Activated CD8-positive, alpha-beta memory T cell treated with anti-CD3 and anti-CD28 coated beads, Interleukin-2, amount 50 U/mL, for 48 hours (primary cell): ENCODE measurements at regions not wholly inside any gene's neighbourhood (a gene's known extent, or its start where the extent isn't known, plus 50 kb on each side); places are given as distances from the start of the nearest gene placed in this dataset.

Experiments used
- DNase-seq: peaks from one replicate; pipeline ENCODE4 v3.0.0-alpha.2; 2020

- no peak for DNase-seq
Observed at GRCh38 chr7:33729726-33730125, 175.6 kb upstream of the BMPER start.

DNA sequence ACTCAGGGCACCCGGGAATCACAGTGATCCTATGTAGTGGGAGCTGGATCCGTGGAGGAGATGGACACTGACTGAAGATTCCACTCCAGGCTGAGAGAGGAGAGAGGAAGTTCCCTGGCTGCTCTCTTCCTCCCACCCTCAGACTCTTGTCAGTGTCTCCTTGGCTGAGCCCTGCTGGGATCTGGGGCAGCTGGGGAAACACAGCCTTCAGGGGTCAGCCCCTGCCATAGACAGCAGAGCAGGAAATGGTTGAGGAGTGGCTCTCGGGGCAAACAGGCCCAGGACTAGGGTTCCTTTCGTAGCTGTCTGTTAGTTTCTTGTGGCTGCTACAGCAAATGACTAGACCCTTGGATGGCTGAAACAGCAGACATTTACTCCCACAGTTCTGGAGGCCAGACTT, 174.4 kb upstream of the BMPER start:
- no peak for DNase-seq

- no peak for DNase-seq
Observed at GRCh38 chr7:33731912-33732311, 173.4 kb upstream of the BMPER start.

DNA sequence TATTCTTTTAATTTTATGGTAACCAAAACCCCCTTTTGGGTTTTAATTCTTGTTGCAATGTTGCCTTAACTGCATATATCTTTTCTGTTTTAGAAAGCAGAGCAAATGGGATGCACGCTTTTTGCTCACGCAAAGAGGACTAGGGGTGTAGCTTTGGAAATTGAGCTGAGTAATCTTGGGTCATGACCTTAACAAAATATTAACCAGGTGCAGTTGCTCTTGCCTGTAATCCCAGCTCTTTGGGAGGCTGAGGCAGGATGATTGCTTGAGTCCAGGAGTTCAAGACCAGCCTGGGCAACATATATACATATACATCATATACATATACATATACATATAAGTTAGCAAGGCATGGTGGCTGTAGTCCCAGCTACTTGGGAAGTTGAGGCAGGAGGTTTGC, 172.9 kb upstream of the BMPER start:
- DNase-seq, result no peak

DNA sequence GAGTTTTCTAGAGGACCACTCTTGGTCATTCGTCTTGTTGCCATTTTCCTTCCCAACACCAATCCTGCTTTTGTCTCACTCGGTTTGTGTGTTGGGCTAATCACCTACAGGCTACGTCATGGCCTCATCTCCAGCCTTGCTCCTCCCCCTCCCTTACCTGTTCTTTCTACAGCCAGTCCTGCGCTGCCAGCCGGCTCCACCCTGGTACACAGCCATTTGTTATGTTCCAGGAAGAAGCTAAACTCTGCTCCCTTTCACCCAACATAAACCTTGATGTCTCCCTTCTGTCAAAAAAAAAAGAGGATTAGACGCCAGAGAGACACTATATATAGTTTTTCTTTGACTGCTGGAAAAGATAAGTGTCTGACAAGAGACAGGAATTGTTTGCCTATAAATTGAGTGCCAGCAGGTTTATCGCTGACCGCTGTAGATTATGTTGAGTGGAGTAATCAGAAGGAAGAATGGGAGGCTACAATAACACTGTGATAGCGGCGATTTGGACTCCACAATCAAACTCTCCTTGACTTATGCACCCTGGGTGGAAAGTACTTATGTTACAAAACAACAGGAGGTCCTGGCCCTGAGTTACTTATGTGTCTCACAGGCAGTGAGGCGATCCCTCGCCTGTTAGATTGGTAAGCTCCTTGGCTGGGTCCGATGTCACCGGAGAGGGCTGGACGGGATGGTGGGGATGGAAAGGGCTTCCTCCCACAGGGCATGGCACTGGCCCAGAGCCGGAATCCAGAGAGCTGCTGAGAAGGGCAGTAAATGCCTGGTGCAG, 171.3 kb upstream of the BMPER start:
- no peak for DNase-seq

- DNase-seq, result no peak
Observed at GRCh38 chr7:33735403-33735802, 169.9 kb upstream of the BMPER start.

DNA sequence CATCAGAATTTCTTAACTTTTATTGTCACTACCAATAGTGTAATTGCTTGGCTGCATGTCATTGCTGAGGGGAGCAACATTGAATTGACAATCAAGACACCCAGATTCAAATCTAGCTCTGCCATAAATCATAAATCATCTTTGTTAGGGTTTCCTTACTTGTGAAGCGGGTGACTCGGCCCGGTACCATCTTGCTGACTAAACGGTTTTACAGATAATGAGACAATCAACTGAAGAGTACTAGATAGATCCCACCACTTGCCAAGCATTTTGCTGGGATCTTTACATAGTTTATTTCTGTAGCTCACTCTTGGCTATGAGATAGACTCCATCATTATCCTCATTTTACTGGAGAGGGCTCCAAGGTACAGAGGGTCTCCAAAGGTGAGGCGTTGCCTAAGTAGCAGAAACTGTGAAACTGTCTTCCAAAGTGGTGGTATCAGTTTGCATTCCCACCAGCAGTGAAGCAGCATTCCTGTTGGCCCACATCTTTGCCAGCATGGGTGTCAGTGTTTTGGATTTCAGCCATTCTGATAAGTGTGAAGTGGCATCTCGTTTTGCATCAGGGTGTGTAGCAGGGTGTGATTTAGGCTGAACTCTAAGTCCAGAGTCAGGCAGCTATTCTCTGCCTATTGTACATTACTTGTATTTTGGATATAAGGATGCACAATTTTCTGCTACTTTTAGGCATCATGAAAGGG, 168.7 kb upstream of the BMPER start:
- no peak for DNase-seq

DNA sequence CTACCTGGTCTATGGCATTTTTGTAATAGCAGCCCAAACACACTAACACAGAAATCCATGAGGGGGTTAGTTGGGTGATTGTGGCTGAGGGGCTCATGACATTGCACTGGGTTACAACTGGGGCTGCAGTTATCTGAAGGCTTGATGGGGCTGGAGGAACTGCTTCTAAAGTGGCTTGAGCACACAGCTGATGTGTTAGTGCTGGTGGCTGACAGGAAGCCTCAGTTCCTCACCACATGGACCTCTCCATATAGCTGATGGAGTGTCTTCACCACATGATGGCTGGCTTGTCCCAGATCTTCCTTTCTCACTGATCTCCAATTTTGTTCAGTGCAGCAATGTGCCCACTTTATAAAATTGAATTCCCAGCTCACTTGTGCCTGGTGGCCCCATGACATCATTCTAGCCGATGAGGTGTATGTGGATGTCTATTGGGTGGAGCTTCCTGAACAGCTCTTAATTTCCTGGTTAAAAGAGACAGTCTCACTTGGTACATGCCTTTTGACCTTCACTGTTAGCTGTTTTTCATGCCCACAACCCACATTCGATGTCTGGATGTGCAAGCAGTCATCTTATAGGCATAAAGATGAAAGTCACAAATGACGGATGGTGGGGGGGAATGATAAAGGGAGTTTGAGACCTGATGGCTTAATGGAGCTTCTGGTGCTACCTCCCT, 166.9 kb upstream of the BMPER start:
- DNase-seq, result no peak

DNA sequence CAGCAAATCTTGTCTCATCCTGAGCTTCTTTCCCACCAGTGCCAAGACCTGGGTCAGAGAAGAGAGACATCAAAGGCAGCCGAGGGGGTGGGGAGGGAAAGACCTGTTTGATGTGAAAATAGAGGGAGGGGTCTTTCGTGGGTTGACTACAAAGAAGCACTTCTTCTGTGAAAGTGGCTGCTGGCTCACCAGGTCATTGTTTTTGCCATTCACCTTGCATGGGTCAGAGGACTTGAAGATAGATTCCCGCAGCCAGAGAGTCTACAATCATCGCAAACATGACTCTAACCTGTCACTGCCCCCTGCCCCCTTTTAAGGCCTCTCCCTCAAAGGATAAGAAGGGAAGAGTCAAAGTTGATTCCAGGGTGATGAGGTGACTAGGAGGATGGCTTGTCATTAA, 166.1 kb upstream of the BMPER start:
- DNase-seq, result no peak

DNA sequence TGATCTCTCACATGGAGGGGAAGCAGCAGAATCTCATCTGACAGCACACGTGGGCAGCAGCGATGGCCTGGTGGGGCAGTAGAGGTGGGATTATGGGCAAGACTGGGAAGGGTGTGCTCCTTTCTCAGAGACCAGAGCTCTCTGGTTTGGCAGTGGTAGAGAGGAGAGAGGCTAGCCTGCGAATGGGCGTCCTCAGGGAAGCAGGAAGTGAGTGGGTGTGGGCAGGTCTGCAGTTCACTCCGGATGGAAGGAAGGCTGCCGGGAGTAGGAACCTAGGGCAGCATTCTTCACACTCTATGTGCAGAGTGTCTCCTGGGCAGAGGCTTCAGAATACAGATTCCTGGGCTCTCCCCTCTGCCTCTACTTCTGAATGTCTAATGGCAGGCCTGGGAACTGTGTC, 162.8 kb upstream of the BMPER start:
- DNase-seq, result no peak

GRCh38 chr7:33742999-33743587, 162.2 kb upstream of the BMPER start:
- DNase-seq, result no peak

- DNase-seq, result no peak
Observed at GRCh38 chr7:33743594-33743993, 161.7 kb upstream of the BMPER start.

GRCh38 chr7:33744293-33745075, 160.9 kb upstream of the BMPER start:
- no peak for DNase-seq

DNA sequence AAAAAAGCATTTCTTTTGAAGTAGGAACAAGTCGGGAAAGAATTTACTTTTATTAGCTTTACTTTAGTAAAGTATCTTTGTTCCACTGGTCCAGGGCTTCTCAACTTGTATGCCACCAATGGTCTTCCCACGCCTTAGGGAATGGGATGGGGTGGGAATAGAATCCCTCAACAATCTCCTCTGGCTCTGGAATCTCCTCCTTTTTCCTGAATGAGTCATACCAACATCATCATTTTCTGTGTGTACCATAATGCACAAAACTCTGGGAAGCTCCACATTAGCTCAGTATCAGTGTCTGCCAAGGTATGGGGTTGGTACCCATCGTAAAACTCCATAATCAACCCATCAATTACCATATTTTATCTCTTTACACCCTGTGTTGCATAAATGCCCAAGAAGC, 159.4 kb upstream of the BMPER start:
- no peak for DNase-seq

- DNase-seq, result no peak
Observed at GRCh38 chr7:33748793-33749192, 156.5 kb upstream of the BMPER start.

DNA sequence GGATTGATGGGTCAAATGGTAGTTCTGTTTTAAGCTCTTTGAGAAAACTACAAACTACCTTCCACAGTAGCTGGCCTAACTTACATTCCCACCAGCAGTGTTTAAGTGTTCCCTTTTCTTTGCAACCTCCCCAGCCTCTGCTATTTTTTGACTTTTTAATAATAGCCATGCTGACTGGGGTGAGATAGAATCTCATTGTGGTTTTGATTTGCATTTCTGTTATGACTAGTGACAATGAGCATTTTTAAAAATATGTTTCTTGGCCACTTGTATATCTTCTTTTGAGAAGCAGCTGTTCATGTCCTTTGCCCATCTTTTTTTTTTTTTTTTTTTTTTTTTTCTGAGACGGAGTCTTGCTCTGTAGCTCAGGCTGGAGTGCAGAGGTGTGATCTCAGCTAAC, 155.2 kb upstream of the BMPER start:
- DNase-seq, result no peak

- DNase-seq, result no peak
Observed at GRCh38 chr7:33751443-33751842, 153.9 kb upstream of the BMPER start.

GRCh38 chr7:33753881-33754525, 151.3 kb upstream of the BMPER start:
- no peak for DNase-seq

DNA sequence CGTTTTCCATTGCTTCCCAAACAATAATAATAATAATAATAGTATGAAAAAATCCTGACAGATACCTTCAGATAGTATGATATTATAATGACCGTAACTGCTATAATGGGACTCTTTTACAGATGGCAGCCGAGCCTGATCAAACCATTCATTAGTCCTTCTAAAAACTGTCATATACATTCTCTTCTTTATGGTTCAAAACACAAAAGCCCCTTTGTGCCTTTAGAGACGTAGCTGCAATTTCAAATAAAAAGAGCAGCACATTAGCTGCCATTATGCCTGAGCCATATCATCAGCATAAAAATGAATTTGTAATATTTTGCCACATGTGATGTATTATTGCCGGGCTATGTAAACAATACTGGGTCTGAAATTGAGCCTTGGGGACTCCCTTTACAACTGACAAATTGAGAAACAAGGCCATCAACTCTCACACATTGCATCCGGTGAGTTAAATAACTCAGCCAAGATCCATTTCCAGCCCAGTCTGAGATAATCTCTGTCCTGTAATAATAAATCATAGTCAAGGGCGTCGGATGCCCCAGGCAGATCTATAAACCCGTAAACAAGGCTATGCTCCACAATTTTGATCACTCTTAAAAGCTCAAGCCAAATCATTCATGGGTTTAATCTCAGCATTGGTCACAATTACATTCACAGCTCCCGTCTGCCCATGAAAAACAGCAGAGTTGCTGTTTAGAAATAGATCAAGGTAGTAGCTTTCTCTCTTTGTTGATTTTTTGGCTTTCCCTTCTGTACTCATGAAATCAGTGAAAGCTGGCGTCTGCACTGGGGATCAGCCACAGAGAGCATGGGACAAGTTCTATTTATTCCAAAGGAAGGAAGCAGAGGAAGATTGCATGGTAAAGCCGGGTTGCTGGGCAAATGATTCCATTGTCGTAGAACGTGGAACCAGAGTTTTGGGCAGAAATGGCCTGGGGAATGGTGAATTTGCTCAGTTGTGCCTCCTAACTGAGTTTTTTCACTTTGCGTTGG, 150.1 kb upstream of the BMPER start:
- DNase-seq, result no peak

DNA sequence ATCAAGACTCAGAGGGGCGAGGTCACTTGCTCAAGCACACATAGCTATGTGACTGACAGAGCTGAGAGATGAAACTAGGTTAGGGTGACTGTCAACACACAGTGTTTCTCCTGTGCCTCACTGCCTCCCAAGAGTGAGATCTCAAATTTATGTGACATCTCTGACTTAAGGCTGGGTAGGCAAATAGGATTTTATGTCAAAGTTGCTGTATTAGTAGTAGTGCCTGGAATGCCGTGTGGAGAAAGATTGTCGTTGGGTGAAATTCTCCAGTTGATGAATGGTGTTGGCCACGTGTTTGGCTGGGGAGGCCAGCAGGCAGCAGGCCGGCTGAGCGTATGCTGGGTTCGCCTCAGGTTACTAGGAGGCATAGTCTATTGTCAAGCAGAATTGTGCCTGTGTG, 148.3 kb upstream of the BMPER start:
- DNase-seq, result no peak

DNA sequence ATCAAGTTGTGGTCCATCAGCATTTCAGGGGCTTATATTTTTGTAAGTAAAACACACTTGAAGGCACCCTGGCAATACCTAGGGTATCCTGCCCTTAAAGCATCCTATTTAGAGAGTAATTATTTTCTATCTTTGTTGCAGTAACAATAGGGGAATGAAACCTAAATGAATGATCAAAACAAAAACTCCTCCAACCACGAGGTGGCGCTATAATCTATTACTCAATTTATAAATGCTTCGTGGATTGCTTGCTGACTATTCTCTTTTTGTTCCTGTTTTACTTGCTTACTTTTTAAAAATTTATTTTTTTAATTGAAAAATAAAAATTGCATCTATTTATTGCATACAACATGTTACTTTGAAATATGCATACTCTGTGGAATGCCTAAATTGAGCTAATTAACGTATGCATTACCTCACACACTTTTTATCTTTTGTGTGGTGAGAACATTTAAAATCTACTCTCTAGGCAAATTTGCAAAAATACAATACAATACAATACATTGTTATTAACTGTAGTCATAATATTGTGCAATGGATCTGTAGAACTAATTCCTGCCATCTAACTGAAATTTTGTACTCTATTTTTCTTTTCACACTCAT, 147.7 kb upstream of the BMPER start:
- DNase-seq, result peak; percentile 60
